Dendritic cell treated with granulocyte-macrophage colony-stimulating factor and Interleukin-4, amounts not matched to agents 40 ng/mL and 50 ng/mL, for 4 days (primary cell): ENCODE measurements at regions not wholly inside any gene's neighbourhood (a gene's known extent, or its start where the extent isn't known, plus 50 kb on each side); places are given as distances from the start of the nearest gene placed in this dataset.
"Not testable (repeated sequence)": the region's sequence is repeated elsewhere in the genome, so short reads cannot be mapped to it uniquely, and the experiment has no call there.

ENCODE experiments used
- H3K27ac Mint-ChIP-seq: one replicate; pipeline ENCODE4 v1.8.0; 2022; ENCODE audit warnings: mild to moderate bottlenecking, mixed read lengths
- H3K27me3 Mint-ChIP-seq: one replicate; pipeline ENCODE4 v1.8.0; 2022; ENCODE audit warnings: mild to moderate bottlenecking, mixed read lengths
- H3K36me3 Mint-ChIP-seq: one replicate; pipeline ENCODE4 v1.8.0; 2022; ENCODE audit warnings: low read depth, mixed read lengths
- H3K4me1 Mint-ChIP-seq: one replicate; pipeline ENCODE4 v1.8.0; 2022; ENCODE audit warnings: low read depth, mixed read lengths
- H3K4me3 Mint-ChIP-seq: one replicate; pipeline ENCODE4 v1.8.0; 2022; ENCODE audit warnings: mild to moderate bottlenecking, moderate library complexity, mixed read lengths
- H3K9me3 Mint-ChIP-seq: one replicate; pipeline ENCODE4 v1.8.0; 2022; ENCODE audit warnings: mixed read lengths
- intact Hi-C: fragments of 100-400 bp; cut with micrococcal nuclease; formaldehyde crosslinking; loops from one replicate; pipeline ENCODE4 v1.15.0; 2022

DNA sequence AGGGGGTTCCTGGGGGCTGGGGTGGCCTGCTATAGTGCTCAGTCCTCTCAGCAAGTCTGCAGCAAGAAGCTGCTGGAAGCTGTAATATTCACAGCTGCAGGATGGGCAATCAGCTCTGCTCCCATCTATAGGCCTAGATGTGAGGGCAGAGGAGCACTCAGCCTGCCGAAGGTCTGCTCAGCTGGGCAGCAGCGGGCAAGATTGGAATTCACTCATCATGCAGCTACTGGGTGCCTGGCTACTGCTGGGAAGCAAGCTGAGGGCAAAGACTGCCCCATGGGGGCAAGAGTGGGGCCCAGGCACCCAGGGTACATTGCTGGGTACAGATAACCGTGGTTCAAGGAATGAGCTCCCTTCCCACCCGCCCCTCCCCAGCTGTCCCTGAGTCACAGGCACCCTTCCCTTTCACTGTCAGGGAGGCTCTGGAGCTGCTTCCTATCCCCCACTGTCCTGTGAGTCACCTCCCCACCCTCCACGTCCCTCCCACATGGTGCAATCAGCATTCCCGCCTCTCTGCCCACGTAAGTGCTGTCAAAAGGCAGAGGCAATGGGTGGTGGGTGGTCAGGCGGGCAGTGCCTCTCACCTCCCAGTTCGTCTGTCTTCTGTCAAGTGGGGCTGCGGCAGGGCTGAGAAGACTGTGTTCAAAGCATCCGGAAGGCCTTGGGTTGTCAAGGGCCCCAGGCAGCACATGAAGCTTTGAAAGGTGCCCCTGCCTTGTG, 169.2 kb downstream of the TRIM43 start:
- Mint-ChIP-seq H3K9me3 (no peaks in the 10 kb centered on the region), H3K27me3 (peaks cover 7% of the 10 kb centered on the region), H3K4me1 (no peaks in the 10 kb centered on the region), H3K4me3 (no peak overlapping the region), H3K36me3 (no peaks in the 10 kb centered on the region), H3K27ac (no peak overlapping the region)
- intact Hi-C loops = no loop called here

- Mint-ChIP-seq H3K4me3 (no peak overlapping the region), H3K27ac (no peak overlapping the region), H3K27me3 (peaks cover 4% of the 10 kb centered on the region), H3K36me3 (no peaks in the 10 kb centered on the region), H3K4me1 (no peaks in the 10 kb centered on the region), H3K9me3 (no peaks in the 10 kb centered on the region)
- intact Hi-C loops = no loop called here
Measured at GRCh38 chr2:95761556-95761955, 169.8 kb downstream of the TRIM43 start.

DNA sequence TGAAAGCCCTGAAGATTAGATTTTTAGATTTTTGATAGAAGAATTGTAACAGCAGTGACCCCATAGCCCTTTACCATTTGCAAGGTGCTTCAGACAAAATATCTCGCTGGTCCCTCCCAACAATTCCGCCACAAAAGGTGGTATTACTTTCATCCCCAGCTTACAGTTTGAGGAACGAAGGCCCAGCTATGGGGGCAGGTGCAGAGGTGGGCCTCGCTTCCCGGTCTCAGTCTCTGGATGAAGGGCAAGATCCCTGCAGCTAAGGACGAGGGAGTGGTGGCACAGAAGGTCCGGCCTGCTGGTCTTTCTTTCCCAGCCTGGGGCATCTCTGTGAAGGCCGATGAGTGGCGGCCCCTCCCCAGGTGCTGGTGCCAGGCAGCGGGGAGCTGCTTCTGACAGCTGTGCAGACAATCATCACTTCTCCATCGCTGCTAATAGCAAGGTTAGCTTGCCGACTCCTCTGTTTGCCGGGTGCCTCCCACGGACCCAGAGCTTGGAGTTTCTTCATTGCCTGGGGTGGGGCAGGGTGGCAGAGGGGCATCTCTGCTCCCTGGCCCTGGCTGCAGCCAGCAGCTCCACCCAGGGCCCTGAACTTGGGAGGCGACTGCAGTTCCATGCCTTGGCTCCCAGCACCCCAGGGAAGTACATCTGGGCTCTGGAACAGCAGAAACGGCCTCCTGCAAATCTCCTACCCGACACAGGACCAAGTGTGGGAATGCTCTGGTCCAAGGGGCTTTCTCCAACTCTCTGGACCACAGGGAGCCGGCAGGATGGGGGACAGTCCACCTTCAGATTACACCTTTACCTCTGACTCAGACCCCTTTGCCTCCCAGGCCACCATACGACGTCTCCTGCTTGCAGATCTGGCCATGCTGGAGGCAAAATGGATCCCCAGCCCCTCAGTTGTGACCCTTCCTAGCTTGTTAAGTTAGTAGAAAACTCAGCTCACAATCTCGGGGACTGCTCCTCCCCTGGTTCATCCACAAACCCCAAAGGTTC, 170.5 kb downstream of the TRIM43 start:
- H3K36me3 Mint-ChIP-seq, H3K27ac Mint-ChIP-seq, H3K27me3 Mint-ChIP-seq, H3K9me3 Mint-ChIP-seq, H3K4me1 Mint-ChIP-seq, H3K4me3 Mint-ChIP-seq, intact Hi-C loops: not testable (repeated sequence)

DNA sequence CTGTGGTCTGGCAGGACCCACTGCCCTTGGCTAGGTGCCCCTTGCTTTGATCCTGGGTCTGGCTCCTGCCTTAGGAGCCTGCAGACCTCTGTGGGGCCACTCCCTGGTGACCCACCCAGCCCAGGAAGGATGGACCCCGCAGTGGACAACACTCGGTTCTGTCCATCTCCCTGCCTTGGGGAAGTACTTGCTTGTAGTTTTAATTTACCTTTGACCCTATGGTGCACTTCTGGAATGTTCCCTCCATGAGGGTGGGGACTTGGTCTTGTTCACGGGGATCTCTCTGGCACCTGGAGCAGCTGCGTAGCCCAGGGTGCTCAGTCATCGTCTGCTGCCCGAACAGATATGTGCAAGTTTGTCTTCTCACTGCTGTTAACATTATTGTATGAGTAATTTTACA, 171.3 kb downstream of the TRIM43 start:
- H3K9me3 Mint-ChIP-seq, intact Hi-C loops, H3K27me3 Mint-ChIP-seq, H3K4me3 Mint-ChIP-seq, H3K4me1 Mint-ChIP-seq, H3K27ac Mint-ChIP-seq, H3K36me3 Mint-ChIP-seq: not testable (repeated sequence)

DNA sequence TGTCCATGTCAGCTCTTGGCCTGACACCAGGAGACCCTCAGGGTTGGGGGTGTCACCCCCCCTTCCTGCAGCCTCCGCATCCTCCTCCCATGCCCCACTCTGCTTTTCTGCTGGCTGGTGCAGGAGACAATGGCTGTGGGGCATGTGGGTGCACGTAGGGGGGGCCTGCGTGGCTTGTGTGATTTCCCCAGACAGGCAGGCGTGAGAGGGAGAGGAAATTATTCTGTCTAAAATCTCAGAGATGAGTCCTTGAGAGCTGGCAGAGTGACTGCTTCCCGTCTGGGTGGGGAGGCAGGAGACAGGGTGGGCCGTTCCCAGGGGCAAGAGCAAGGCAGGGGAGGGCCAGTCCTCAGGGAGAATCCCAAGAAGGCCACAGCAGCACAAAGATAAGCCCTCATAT, 173.2 kb downstream of the TRIM43 start:
- intact Hi-C loops, H3K27ac Mint-ChIP-seq, H3K27me3 Mint-ChIP-seq, H3K9me3 Mint-ChIP-seq, H3K4me3 Mint-ChIP-seq, H3K4me1 Mint-ChIP-seq, H3K36me3 Mint-ChIP-seq: not testable (repeated sequence)

DNA sequence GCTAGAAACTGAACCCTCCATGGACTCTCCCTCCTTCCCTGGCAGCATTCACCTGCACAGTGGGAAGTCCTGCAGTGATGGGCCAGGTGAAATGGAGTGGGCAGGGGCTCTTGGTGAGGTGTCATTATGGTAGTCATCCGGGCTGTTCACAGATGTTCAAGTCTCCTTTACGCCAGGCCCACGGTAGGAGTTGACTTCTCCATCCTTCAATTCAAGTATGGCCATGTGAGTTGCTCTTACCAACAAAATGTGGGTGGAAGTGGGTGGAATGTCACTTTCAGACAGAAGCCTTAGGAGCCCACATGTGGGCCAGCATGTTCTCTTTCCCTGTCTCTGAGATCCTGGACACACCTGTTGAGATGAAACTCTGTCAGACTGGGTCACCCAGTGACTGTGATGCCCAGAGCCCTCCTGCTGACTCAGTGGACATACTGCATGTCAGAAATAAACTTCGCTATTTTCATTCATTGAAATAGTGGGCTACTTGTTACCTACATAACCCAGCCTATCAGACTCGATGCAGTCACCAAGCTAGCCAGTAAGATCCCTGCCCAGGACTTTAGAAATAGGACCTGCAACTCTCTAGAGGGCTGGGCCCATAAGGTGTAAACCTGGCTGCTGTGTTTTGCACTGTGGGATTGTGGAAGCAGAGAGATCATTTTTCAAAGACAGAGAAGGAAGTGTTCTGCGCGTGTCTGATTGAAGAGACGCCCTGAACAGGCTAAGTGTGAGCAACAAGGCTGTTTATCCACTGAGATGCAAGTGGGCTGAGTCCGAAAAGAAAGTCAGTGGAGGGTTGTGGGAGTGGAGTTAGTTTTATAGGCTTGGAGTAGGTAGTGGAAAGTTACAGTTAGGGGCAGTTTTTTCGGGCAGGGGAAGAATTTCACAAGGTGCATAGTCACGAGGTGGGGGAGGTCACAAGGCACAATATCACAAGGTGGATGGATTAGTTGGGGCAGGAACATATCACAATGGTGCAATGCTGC, 174.4 kb downstream of the TRIM43 start:
- H3K27ac Mint-ChIP-seq, H3K4me1 Mint-ChIP-seq, intact Hi-C loops, H3K36me3 Mint-ChIP-seq, H3K9me3 Mint-ChIP-seq, H3K27me3 Mint-ChIP-seq, H3K4me3 Mint-ChIP-seq: not testable (repeated sequence)

GRCh38 chr2:95767531-95767930, 175.7 kb downstream of the TRIM43 start:
- H3K27ac Mint-ChIP-seq, H3K4me3 Mint-ChIP-seq, H3K9me3 Mint-ChIP-seq, H3K27me3 Mint-ChIP-seq, H3K36me3 Mint-ChIP-seq, intact Hi-C loops, H3K4me1 Mint-ChIP-seq: not testable (repeated sequence)

DNA sequence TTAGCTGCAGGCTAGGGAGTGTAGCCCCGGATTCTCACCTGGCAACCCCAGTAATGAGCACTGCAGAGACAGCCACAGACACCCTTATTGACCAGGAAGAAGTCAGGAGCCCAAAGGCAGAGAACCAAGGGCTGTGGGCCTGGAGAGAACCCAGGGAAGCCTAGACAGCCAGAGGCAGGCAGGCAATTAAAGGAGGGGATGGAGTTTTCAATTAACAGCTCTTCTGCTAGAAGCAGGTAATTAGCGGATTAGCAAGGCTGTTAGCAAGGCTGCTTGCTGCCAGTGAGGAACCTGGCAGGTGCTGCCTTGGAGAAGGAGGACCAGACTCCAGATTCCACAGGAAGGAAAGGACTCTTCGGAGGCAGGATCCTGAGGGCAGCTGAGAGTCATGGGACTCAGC, 176.1 kb downstream of the TRIM43 start:
- H3K9me3 Mint-ChIP-seq, H3K4me3 Mint-ChIP-seq, H3K27me3 Mint-ChIP-seq, intact Hi-C loops, H3K36me3 Mint-ChIP-seq, H3K4me1 Mint-ChIP-seq, H3K27ac Mint-ChIP-seq: not testable (repeated sequence)

DNA sequence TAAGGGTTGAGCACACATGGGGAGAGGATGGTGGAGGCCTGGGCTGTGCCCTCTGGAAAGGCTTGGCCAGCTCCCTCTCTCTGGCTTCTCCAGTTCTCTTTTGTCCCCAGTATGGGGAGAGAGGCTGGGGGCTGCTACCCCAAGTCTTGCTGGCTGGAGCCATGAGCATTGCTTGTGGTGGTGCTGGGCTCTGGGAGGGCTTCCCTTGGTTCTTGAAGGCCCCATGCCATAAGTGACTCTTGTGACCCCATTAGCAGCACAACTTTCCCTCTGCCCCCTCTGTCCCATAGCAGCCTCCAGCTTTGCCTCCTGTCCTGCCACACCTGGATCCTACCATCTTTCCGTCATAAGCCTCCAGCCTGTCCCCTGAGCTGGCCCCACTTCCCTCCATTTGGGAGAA, 177.5 kb downstream of the TRIM43 start:
- H3K4me1 Mint-ChIP-seq, H3K27me3 Mint-ChIP-seq, H3K9me3 Mint-ChIP-seq, H3K4me3 Mint-ChIP-seq, H3K27ac Mint-ChIP-seq, H3K36me3 Mint-ChIP-seq, intact Hi-C loops: not testable (repeated sequence)

GRCh38 chr2:95770726-95771125, 178.9 kb downstream of the TRIM43 start:
- H3K36me3 Mint-ChIP-seq, intact Hi-C loops, H3K4me1 Mint-ChIP-seq, H3K27ac Mint-ChIP-seq, H3K27me3 Mint-ChIP-seq, H3K4me3 Mint-ChIP-seq, H3K9me3 Mint-ChIP-seq: not testable (repeated sequence)

DNA sequence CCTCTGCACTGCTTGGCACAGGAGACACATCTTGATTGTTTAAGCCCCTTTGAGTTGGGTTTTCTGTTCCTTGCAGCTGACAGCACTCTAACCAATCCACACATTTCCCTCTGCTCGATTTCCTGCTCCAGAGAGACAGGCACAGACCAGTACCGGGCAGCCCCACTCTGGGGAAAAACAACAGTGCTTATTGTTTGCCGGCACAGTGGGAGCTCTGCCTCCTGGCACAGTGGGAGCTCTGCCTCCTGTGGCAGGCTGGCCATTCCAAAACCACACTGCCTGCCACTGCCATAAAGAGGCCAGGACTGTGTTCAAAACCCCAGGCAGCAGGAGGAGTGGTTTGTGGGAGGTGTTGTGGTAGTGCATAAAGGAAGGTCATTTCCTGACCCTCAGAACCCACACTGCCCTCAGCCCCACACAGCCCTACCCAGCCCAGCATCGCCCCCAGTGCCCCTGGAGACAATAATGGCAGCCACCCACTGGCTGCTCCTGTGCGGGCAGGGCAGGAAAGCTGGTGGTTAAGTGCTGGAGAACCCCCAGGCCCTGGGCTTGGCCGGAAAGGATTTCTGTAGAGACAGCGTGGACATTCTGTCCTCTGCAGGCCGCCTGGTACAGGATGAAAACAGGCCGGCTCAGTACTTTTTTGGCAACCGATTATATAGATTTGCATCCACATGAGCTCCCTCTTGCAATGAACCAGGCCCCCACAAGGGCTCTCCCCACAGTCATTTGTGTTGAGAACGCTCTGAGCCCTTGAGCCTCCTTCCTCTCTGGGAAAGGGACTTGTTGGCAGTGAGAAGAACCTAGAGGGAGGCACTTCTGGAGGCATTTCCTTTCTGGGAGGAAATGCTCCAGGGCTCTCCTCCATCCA, 182.8 kb downstream of the TRIM43 start:
- H3K9me3 Mint-ChIP-seq, intact Hi-C loops, H3K36me3 Mint-ChIP-seq, H3K27ac Mint-ChIP-seq, H3K4me1 Mint-ChIP-seq, H3K27me3 Mint-ChIP-seq, H3K4me3 Mint-ChIP-seq: not testable (repeated sequence)

DNA sequence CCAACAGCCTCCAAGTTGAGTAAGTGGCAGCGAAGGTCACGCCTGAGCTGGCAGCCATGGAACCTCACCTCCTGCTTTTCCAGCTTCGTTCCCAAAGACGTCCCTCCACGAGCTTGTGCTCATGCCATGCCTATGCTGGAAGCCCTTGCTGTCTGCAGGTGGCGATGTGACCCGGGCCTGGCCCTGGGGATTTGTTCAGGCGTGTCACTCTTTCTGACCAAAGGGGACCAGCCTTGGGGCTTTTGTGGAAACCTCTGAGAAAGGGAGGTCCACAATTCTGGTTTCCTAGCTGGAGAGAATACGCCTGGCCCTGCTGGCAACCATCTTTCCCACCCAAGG, 183.4 kb downstream of the TRIM43 start:
- H3K27me3 Mint-ChIP-seq, H3K4me3 Mint-ChIP-seq: not testable (repeated sequence)

More for the DNA sequence above, 183.4 kb downstream of the TRIM43 start:
- H3K4me1 Mint-ChIP-seq, intact Hi-C loops, H3K27ac Mint-ChIP-seq, H3K36me3 Mint-ChIP-seq, H3K9me3 Mint-ChIP-seq: not testable (repeated sequence)
